Thymus (tissue), 11 donors: ENCODE measurements at regions not wholly inside any gene's neighbourhood (a gene's known extent, or its start where the extent isn't known, plus 50 kb on each side); places are given as distances from the start of the nearest gene placed in this dataset.

Experiments used
- DNase-seq, 9 donors: peaks; one replicate each; pipeline ENCODE4 v3.0.0-alpha.2; 2013; ENCODE audit warnings: low spot score in 9 of 9, low read depth in 6 of 9, missing footprints in 1 of 9
- H3K27ac ChIP-seq, 2 donors: one replicate each; pipeline ENCODE4 v1.5.1; 2013; ENCODE audit warnings: control low read depth in 1 of 2, low read depth in 1 of 2, low read length in 1 of 2, mild to moderate bottlenecking in 1 of 2, moderate library complexity in 1 of 2
- H3K27me3 ChIP-seq, 2 donors: one replicate each; pipeline ENCODE4 v1.5.1; 2013; ENCODE audit warnings: low read length in 1 of 2; ENCODE audit not compliant: control insufficient read depth in 2 of 2, insufficient read depth in 1 of 2
- H3K36me3 ChIP-seq, 2 donors: one replicate each; pipeline ENCODE4 v1.5.1; 2013; ENCODE audit warnings: low read length in 1 of 2, mild to moderate bottlenecking in 1 of 2, moderate library complexity in 1 of 2; ENCODE audit not compliant: control insufficient read depth in 2 of 2, insufficient read depth in 2 of 2
- H3K4me1 ChIP-seq, 2 donors: one replicate each; pipeline ENCODE4 v1.5.1; 2013; ENCODE audit warnings: low read length in 2 of 2; ENCODE audit not compliant: control insufficient read depth in 2 of 2, insufficient read depth in 2 of 2
- H3K4me3 ChIP-seq, 2 donors: one replicate each; pipeline ENCODE4 v1.5.1; 2013; ENCODE audit warnings: low read length in 2 of 2, control low read depth in 1 of 2, mild to moderate bottlenecking in 1 of 2
- H3K9me3 ChIP-seq, 2 donors: one replicate each; pipeline ENCODE4 v1.5.1; 2013; ENCODE audit warnings: low read length in 1 of 2, mild to moderate bottlenecking in 1 of 2; ENCODE audit not compliant: control insufficient read depth in 2 of 2, insufficient read depth in 1 of 2
- WGBS: extraction: QIAGEN DNeasy Blood & Tissue Kit; methylation state at CpG from one replicate; pipeline ENCODE4 v1.1.7; 2013; 5-methylcytosine and 5-hydroxymethylcytosine counted together
- donor health status: healthy.

DNA sequence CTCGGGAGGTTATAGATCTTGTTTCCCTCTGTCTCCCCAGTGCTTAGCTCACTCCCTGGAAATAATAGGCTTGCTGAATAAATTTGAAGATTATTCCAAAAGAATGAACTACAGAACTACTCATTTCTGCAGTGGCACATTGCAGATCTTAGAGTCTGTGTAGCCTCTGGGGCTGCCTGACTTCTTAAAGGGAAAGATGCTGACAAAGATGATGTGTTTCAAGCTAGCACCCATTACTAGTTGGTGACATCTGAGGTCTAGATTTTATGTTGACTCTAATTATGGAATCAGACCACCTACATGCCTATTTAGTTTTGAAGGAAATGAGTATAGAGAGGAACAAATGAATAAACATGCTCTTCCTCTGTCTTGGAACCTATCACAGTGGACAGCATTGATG lies 123.7 kb upstream of the KCNIP4 start:
- H3K27ac ChIP-seq, result no peak overlapping the region
- no peaks in the 10 kb centered on the region for H3K27me3 ChIP-seq
- 74% methylated on average over 1 of the region's 1 CpG for WGBS
- no peaks in the 10 kb centered on the region for H3K36me3 ChIP-seq
- no peak for DNase-seq
- H3K4me3 ChIP-seq, result no peak overlapping the region
- no peaks in the 10 kb centered on the region for H3K4me1 ChIP-seq
- no peaks in the 10 kb centered on the region for H3K9me3 ChIP-seq

DNA sequence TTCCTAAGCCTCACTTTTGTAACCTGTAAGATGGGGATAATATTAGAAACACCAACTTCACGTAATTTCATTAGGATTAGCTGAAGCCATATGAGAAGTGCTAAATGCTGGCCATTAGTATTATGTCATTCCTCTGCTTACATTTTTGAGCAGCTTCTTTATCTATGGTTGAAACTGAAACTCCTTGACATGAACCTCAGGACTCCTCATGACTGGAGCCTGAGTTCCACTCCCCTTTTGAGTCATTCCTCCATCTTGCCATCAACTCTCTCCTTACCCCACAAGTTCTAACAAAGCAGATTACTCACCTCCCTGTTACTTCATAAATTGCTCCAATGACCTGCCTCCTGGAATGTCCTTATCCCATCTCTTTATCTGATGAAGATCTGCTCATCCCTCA lies 123.2 kb upstream of the KCNIP4 start:
- Histone ChIP-seq H3K9me3 (no peaks in the 10 kb centered on the region), H3K36me3 (no peaks in the 10 kb centered on the region), H3K27ac (no peak overlapping the region), H3K4me1 (no peaks in the 10 kb centered on the region), H3K27me3 (no peaks in the 10 kb centered on the region), H3K4me3 (no peak overlapping the region)
- DNase-seq, result no peak
- WGBS, result 78% methylated on average over 1 of the region's 1 CpG

DNA sequence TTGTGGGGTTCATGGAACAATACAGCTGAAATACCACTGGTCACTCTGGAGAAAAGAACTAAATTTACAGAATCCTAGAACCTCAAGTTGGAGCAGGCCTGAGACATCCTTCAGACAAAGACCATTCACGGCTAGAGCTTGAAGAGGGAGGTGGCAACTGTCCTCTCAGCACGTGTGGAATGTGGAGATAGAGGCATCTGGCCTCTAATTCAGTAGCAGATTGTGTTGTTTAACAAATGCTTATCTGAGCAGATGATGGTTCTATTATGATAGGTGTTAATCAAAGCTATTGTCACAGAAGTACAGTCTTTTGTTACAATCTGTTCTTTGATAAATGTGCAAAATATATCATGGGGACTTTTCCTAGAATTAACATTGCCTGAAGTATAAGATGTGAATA lies 121.7 kb upstream of the KCNIP4 start:
- no peaks in the 10 kb centered on the region for H3K36me3 ChIP-seq
- no peaks in the 10 kb centered on the region for H3K4me1 ChIP-seq
- 66% methylated on average over 2 of the region's 2 CpGs for WGBS
- no peak for DNase-seq
- no peaks in the 10 kb centered on the region for H3K27me3 ChIP-seq
- no peak overlapping the region for H3K4me3 ChIP-seq
- no peaks in the 10 kb centered on the region for H3K9me3 ChIP-seq
- H3K27ac ChIP-seq, result no peak overlapping the region

DNA sequence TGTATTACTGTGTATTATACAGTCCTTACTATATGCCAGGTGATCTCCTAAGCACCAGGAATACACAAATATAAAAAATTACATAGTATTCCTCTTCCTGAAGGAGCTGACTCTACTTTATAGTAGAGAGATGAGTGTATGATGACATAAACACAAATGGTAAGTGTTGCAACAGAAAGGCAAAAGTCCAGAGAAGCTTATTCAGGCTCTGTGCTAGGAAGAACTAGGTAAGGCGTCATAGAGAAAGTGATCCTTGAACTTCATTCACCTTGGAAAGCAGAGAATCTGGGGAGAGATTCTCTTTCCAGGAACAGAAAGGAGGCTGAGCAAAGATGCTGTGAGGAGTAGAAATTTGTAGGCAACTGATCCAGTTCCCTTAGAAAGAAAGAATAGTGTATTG lies 115.0 kb upstream of the KCNIP4 start:
- no peaks in the 10 kb centered on the region for H3K27me3 ChIP-seq
- no peak overlapping the region for H3K27ac ChIP-seq
- H3K9me3 ChIP-seq, result no peaks in the 10 kb centered on the region
- DNase-seq, result no peak
- no peaks in the 10 kb centered on the region for H3K4me1 ChIP-seq
- H3K36me3 ChIP-seq, result no peaks in the 10 kb centered on the region
- no peak overlapping the region for H3K4me3 ChIP-seq
- 86% methylated on average over 1 of the region's 1 CpG for WGBS

DNA sequence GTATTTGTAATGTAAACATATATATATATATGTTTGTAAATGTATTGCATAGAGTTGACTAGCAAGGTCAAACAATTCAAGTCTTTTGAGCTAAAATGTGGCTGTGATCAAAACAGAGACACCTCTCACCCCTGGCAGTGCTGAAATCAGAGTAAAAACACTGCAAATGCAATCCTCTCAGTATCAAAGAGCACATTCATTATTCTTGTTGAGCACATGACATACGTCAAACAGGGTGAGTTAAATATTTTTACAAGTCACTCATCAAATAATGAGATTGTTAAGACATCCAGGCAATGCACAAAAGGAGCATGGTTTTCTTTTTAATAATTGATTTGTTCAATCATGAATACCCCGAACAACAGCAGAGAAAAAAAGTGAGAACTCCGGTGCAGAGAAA lies 114.1 kb upstream of the KCNIP4 start:
- Histone ChIP-seq H3K27me3 (no peaks in the 10 kb centered on the region), H3K27ac (no peak overlapping the region), H3K4me1 (no peaks in the 10 kb centered on the region), H3K4me3 (no peak overlapping the region), H3K9me3 (no peaks in the 10 kb centered on the region), H3K36me3 (no peaks in the 10 kb centered on the region)
- 92% methylated on average over 3 of the region's 3 CpGs for WGBS
- no peak for DNase-seq

DNA sequence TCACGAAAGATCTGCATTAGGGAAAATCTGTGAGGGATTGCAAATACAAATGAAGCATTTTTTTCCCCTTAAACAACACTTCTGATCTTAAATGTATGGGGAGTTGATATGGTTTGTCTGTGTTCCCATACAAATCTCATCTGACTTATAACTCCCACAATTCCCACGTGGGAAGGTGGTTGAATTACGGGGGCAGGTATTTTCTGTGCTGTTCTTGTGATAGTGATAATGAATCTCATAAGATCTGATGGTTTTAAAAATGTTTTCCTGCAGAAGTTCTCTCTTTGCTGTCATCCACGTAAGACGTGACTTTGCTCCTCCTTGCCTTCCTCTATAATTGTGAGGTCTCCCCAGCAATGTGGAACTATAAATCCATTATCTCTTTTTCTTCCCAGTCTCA lies 107.4 kb upstream of the KCNIP4 start:
- WGBS, result 81% methylated on average over 5 of the region's 5 CpGs
- Histone ChIP-seq H3K4me1 (no peaks in the 10 kb centered on the region), H3K27ac (no peak overlapping the region), H3K27me3 (no peaks in the 10 kb centered on the region), H3K9me3 (no peaks in the 10 kb centered on the region), H3K36me3 (no peaks in the 10 kb centered on the region), H3K4me3 (no peak overlapping the region)
- DNase-seq, result no peak

DNA sequence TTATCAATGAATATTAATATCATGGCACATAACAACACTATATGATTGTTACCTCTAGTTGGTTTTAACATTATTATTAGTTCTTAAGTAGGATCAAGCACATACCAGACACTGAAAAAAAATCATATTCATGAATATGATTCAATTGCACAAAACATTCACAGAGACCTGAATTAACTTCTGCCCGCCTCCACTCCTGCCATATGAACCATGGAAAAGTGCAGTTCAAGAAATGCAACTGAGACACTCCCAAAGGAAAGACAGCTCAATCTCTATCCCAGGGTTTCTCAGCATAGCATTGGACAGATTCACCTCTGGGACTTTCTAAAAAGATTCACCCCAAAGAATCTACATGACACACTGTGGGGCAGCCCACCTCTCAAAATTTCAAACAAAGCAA lies 103.5 kb upstream of the KCNIP4 start:
- no peak for DNase-seq
- 98% methylated on average over 1 of the region's 1 CpG for WGBS
- Histone ChIP-seq H3K4me1 (no peaks in the 10 kb centered on the region), H3K9me3 (peaks cover 0 to 5% of the 10 kb centered on the region in 2 donors), H3K27ac (no peak overlapping the region), H3K36me3 (no peaks in the 10 kb centered on the region), H3K4me3 (no peak overlapping the region), H3K27me3 (no peaks in the 10 kb centered on the region)

DNA sequence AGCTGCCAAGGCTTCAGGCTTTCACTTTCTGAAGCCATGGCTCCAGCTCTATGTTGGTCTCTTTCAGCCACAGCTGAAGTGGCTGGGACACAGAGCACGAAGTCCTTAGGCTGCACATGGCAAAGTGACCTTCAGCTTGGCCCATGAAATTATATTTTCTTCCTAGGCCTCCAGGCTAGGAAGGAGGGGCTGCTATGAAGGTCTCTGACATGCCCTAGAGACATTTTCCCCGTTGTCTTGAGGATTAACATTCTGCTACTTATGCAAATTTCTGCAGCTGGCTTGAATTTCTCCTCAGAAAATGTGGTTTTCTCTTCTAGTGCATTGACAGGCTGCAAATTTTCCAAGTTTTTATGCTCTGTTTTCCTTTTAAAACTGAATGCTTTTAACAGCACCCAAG lies 99.8 kb upstream of the KCNIP4 start:
- H3K9me3 ChIP-seq, result peaks cover 0 to 5% of the 10 kb centered on the region in 2 donors
- 56% methylated on average over 2 of the region's 2 CpGs for WGBS
- no peaks in the 10 kb centered on the region for H3K36me3 ChIP-seq
- no peaks in the 10 kb centered on the region for H3K4me1 ChIP-seq
- H3K4me3 ChIP-seq, result no peak overlapping the region
- DNase-seq, result no peak
- no peak overlapping the region for H3K27ac ChIP-seq
- H3K27me3 ChIP-seq, result no peaks in the 10 kb centered on the region

DNA sequence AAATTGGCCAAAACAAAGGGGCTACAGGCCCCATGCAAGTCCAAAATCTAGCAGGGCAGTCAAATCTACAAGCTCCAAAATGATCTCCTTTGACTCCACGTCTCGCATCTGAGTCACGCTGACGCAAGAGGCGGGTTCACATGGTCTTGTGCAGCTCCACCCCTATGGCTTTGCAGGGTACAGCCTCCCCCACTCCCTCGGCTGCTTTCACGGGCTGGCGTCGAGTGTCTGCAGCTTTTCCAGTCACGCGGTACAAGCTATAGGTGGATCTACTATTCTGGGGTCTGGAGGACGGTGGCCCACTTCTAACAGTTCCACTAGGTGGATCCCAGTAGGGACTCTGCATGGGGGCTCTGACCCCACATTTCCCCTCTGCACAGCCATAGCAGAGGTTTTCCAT lies 99.2 kb upstream of the KCNIP4 start:
- Histone ChIP-seq H3K9me3 (peaks cover 0 to 5% of the 10 kb centered on the region in 2 donors), H3K4me3 (no peak overlapping the region), H3K27me3 (no peaks in the 10 kb centered on the region), H3K36me3 (no peaks in the 10 kb centered on the region), H3K4me1 (no peaks in the 10 kb centered on the region), H3K27ac (no peak overlapping the region)
- 95% methylated on average over 12 of the region's 12 CpGs for WGBS
- no peak for DNase-seq

DNA sequence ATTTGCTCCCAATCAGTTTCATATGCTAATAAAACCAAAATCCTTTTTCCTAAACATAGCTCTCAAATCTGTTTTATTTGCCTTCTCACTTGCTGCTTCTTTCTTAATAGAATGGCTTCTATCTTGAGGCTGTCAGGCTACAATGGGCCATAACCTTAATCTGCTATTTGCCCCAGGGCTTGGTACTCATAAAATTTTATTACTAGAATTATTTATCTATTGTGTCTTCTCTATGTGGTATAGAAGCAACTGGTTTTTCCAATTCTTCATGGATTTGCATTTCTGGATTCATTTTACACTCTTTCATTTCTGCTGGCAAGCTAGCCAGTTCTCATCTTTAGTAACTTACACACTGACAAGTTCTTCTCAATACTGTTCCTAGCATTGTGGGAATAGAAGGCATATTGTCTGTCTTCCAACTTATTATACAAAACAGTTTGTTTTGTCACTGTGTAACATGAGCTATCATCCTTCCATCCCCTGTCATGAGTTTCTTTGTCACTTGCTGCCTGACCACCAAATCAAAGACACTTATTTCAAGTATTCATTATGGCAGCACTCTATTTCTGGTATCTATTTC lies 96.6 kb upstream of the KCNIP4 start:
- Histone ChIP-seq H3K9me3 (peaks cover 0 to 12% of the 10 kb centered on the region in 2 donors), H3K4me1 (no peaks in the 10 kb centered on the region), H3K27me3 (no peaks in the 10 kb centered on the region), H3K27ac (no peak overlapping the region), H3K36me3 (no peaks in the 10 kb centered on the region), H3K4me3 (no peak overlapping the region)
- DNase-seq, result no peak
